WTC11 (cell line): ENCODE measurements at regions not wholly inside any gene's neighbourhood (a gene's known extent, or its start where the extent isn't known, plus 50 kb on each side); places are given as distances from the start of the nearest gene placed in this dataset.

Experiments
- ATAC-seq: fragments of 200-7000 bp; cut with Tn5 transposase; 2 replicates; pipeline ENCODE4 v1.10.0; 2021; ENCODE audit warnings: mild to moderate bottlenecking, moderate library complexity
- CTCF ChIA-PET: fragments of 300-600 bp; sonication (Branson Sonifier 250); formaldehyde crosslinking; loops from one replicate; lab custom pipeline; 2021; ENCODE audit warnings: antibody characterized with exemption; lab: Charles Lee
- POLR2A ChIA-PET: fragments of 350-600 bp; sonication (Branson Sonifier 250); formaldehyde crosslinking; loops from one replicate; lab custom pipeline; 2021; ENCODE audit warnings: antibody characterized with exemption; lab: Charles Lee
- DNase-seq: peaks from one replicate; pipeline ENCODE4 v3.0.0; 2021; ENCODE audit warnings: low spot score
- H3K27ac Mint-ChIP-seq: 2 replicates; pipeline ENCODE4 v1.8.0; 2021; ENCODE audit warnings: mixed read lengths
- H3K27me3 Mint-ChIP-seq: 2 replicates; pipeline ENCODE4 v1.8.0; 2021; ENCODE audit warnings: low read depth, mild to moderate bottlenecking, moderate library complexity, mixed read lengths
- H3K36me3 Mint-ChIP-seq: 2 replicates; pipeline ENCODE4 v1.8.0; 2021; ENCODE audit warnings: mixed read lengths
- H3K4me1 Mint-ChIP-seq: 2 replicates; pipeline ENCODE4 v1.8.0; 2022; ENCODE audit warnings: mixed read lengths
- H3K4me3 Mint-ChIP-seq: 2 replicates; pipeline ENCODE4 v1.8.0; 2021; ENCODE audit warnings: mild to moderate bottlenecking, moderate library complexity, mixed read lengths
- H3K9me3 Mint-ChIP-seq: 2 replicates; pipeline ENCODE4 v1.8.0; 2021; ENCODE audit warnings: mixed read lengths
- CDX4 ChIP-seq: fragments of 250-450 bp; sonication (Bioruptor Pico); IDR thresholded peaks from 2 replicates; pipeline ENCODE4 v1.9.0; 2021; ENCODE audit warnings: moderate library complexity, mild to moderate bottlenecking, inconsistent platforms, borderline replicate concordance
- CREM ChIP-seq: sonication (generic); formaldehyde crosslinking; IDR thresholded peaks from 2 replicates; pipeline ENCODE4 v1.8.1; 2022; ENCODE audit warnings: mild to moderate bottlenecking, missing genetic modification reagents, moderate library complexity
- ELF4 ChIP-seq: sonication (generic); formaldehyde crosslinking; IDR thresholded peaks from 2 replicates; pipeline ENCODE4 v1.8.1; 2022; ENCODE audit warnings: low read depth, mild to moderate bottlenecking, moderate library complexity, missing genetic modification reagents
- EMX1 ChIP-seq: fragments of 250-450 bp; sonication (Bioruptor Pico); IDR thresholded peaks from 2 replicates; pipeline ENCODE4 v1.8.0; 2021; ENCODE audit warnings: mild to moderate bottlenecking
- FOXJ3 ChIP-seq: sonication (generic); formaldehyde crosslinking; IDR thresholded peaks from 2 replicates; pipeline ENCODE4 v1.9.0; 2021; ENCODE audit warnings: missing genetic modification reagents, mild to moderate bottlenecking, borderline replicate concordance
- FOXP1 ChIP-seq: sonication (generic); formaldehyde crosslinking; IDR thresholded peaks from 2 replicates; pipeline ENCODE4 v1.8.0; 2022; ENCODE audit warnings: missing genetic modification reagents, mild to moderate bottlenecking, moderate library complexity, borderline replicate concordance
- GABPB1 ChIP-seq: sonication (generic); formaldehyde crosslinking; IDR thresholded peaks from 2 replicates; pipeline ENCODE4 v1.8.1; 2023; ENCODE audit warnings: mild to moderate bottlenecking, missing genetic modification reagents
- IRF2 ChIP-seq: sonication (generic); formaldehyde crosslinking; IDR thresholded peaks from 2 replicates; pipeline ENCODE4 v1.8.0; 2022; ENCODE audit warnings: low read depth, missing genetic modification reagents, borderline replicate concordance
- JUN ChIP-seq: sonication (generic); formaldehyde crosslinking; IDR thresholded peaks from 2 replicates; pipeline ENCODE4 v1.8.0; 2023; ENCODE audit warnings: mild to moderate bottlenecking, missing genetic modification reagents
- MLX ChIP-seq: sonication (generic); formaldehyde crosslinking; IDR thresholded peaks from 2 replicates; pipeline ENCODE4 v1.8.1; 2023; ENCODE audit warnings: mild to moderate bottlenecking, missing genetic modification reagents, moderate library complexity
- SMAD4 ChIP-seq: sonication (generic); formaldehyde crosslinking; IDR thresholded peaks from 2 replicates; pipeline ENCODE4 v1.8.0; 2022; ENCODE audit warnings: mild to moderate bottlenecking, missing genetic modification reagents
- SOX15 ChIP-seq: fragments of 250-450 bp; sonication (Bioruptor Pico); IDR thresholded peaks from 2 replicates; pipeline ENCODE4 v1.9.0; 2021; ENCODE audit warnings: mild to moderate bottlenecking
- TEAD1 ChIP-seq: sonication (generic); formaldehyde crosslinking; IDR thresholded peaks from 2 replicates; pipeline ENCODE4 v1.8.0; 2022; ENCODE audit warnings: mild to moderate bottlenecking, missing genetic modification reagents
- TEAD4 ChIP-seq: sonication (generic); formaldehyde crosslinking; IDR thresholded peaks from 2 replicates; pipeline ENCODE4 v1.8.0; 2022; ENCODE audit warnings: mild to moderate bottlenecking, missing genetic modification reagents
- ZNF219 ChIP-seq: sonication (generic); formaldehyde crosslinking; IDR thresholded peaks from 2 replicates; pipeline ENCODE4 v1.8.0; 2023; ENCODE audit warnings: missing genetic modification reagents, mild to moderate bottlenecking, borderline replicate concordance
- ZNF317 ChIP-seq: sonication (generic); formaldehyde crosslinking; IDR thresholded peaks from 2 replicates; pipeline ENCODE4 v1.8.1; 2023; ENCODE audit warnings: low read depth, mild to moderate bottlenecking, moderate library complexity, missing genetic modification reagents, borderline replicate concordance
- ZNF532 ChIP-seq: fragments of 250-450 bp; sonication (Bioruptor Pico); IDR thresholded peaks from 2 replicates; pipeline ENCODE4 v1.9.0; 2021; ENCODE audit warnings: mild to moderate bottlenecking, borderline replicate concordance

GRCh38 chr19:42655748-42656147 is 61.0 kb upstream of the CEACAM8 start:
- Mint-ChIP-seq H3K27me3 (peaks cover 16% of the 10 kb centered on the region), H3K4me1 (0 out of 2 replicates have a peak, but pooled peaks cover 3% of the 10 kb centered on the region), H3K4me3 (no peak overlapping the region), H3K9me3 (peaks cover 12% of the 10 kb centered on the region), H3K27ac (no peak overlapping the region), H3K36me3 (no peaks in the 10 kb centered on the region)
- DNase-seq: no peak
- POLR2A ChIA-PET: no interaction called here
- ATAC-seq: no peak
- no peak for TF ChIP-seq FOXP1 (CRISPR knock-in tag)
- no peak for TF ChIP-seq CREM
- TF ChIP-seq FOXJ3 (CRISPR knock-in tag): no peak
- TF ChIP-seq GABPB1: no peak
- TF ChIP-seq SOX15 (CRISPR knock-in tag): no peak
- no peak for TF ChIP-seq ZNF219 (CRISPR knock-in tag)
- no peak for TF ChIP-seq IRF2
- no peak for TF ChIP-seq SMAD4
- no peak for TF ChIP-seq CDX4 (CRISPR knock-in tag)
- TF ChIP-seq JUN: no peak
- TF ChIP-seq TEAD1 (CRISPR knock-in tag): no peak
- TF ChIP-seq EMX1 (CRISPR knock-in tag): no peak
- no peak for TF ChIP-seq ZNF532 (CRISPR knock-in tag)
- TF ChIP-seq ELF4 (CRISPR knock-in tag): no peak
- CTCF ChIA-PET: interaction anchor here (1.1 to 1.3 kb wide), 2 partner anchors 21 to 28 kb away, joined by 3 read pairs; no protein-coding TSS in a partner anchor

GRCh38 chr19:42653841-42654240 is 59.1 kb upstream of the CEACAM8 start:
- no peak for DNase-seq
- Mint-ChIP-seq H3K4me3 (no peak overlapping the region), H3K27me3 (peaks cover 14% of the 10 kb centered on the region), H3K4me1 (0 out of 2 replicates have a peak, but pooled peaks cover 3% of the 10 kb centered on the region), H3K36me3 (no peaks in the 10 kb centered on the region), H3K9me3 (peaks cover 18% of the 10 kb centered on the region), H3K27ac (no peak overlapping the region)
- CTCF ChIA-PET: no interaction called here
- peak; percentile 83 for ATAC-seq
- POLR2A ChIA-PET: no interaction called here
- no peak for TF ChIP-seq TEAD4

GRCh38 chr19:42652021-42652420 is 57.3 kb upstream of the CEACAM8 start:
- H3K4me3 Mint-ChIP-seq: no peak overlapping the region
- CTCF ChIA-PET: interaction anchor here (3.1 kb wide), 1 partner anchor 17 kb away, joined by 14 read pairs; no protein-coding TSS in a partner anchor
- H3K4me1 Mint-ChIP-seq: 0 out of 2 replicates have a peak, but pooled peaks cover 3% of the 10 kb centered on the region
- no peaks in the 10 kb centered on the region for H3K36me3 Mint-ChIP-seq
- TF ChIP-seq ZNF317 (CRISPR knock-in tag) (peak; percentile 77), MLX (CRISPR knock-in tag) (no peak)
- DNase-seq (no peak), ATAC-seq (no peak)
- H3K27ac Mint-ChIP-seq: no peak overlapping the region
- H3K27me3 Mint-ChIP-seq: peaks cover 9% of the 10 kb centered on the region
- H3K9me3 Mint-ChIP-seq: peaks cover 13% of the 10 kb centered on the region
- POLR2A ChIA-PET: no interaction called here
